Endothelial cell of umbilical vein (primary cell): ENCODE measurements at regions not wholly inside any gene's neighbourhood (a gene's known extent, or its start where the extent isn't known, plus 50 kb on each side); places are given as distances from the start of the nearest gene placed in this dataset.
A peak's percentile ranks its signal among the peaks of the same experiment; 100 is the strongest.

Source experiments
- BruUV-seq: library from RNA; stranded (reverse); fragments of 400-500 nt; replicated peaks from 2 replicates; lab custom pipeline; 2021; lab: Mats Ljungman, UMichigan
- CTCF ChIA-PET: fragments of 300-600, 350-600 bp; sonication (Branson Sonifier 250); formaldehyde crosslinking; loops from one replicate; lab custom pipeline; 2021; ENCODE audit warnings: antibody characterized with exemption, inconsistent platforms; lab: Charles Lee
- POLR2A ChIA-PET: fragments of 300-600, 350-600 bp; sonication (Branson Sonifier 250); formaldehyde crosslinking; loops from one replicate; lab custom pipeline; 2021; ENCODE audit warnings: antibody characterized with exemption, inconsistent platforms; lab: Charles Lee
- DNase-seq: peaks from one replicate; pipeline ENCODE4 v3.0.0-alpha.2; 2011; ENCODE audit warnings: low read depth, low spot score
- FAIRE-seq: peaks from 2 replicates; lab custom pipeline; 2011; peaks lifted over from hg19 to GRCh38; lab: Jason Lieb, UNC
- H2AFZ ChIP-seq: 2 replicates; pipeline ENCODE4 v1.6.0; 2012; ENCODE audit warnings: low read depth, low read length, control low read depth, inconsistent platforms
- H3K27ac ChIP-seq: 2 replicates; pipeline ENCODE4 v1.5.1; 2011; ENCODE audit warnings: low read depth, mild to moderate bottlenecking, control low read depth, low read length, moderate library complexity; ENCODE audit not compliant: insufficient read depth
- H3K27me3 ChIP-seq, 2 experiments: 2 replicates each; pipeline versions ENCODE4 v1.6.0 to v1.6.1; 2011; ENCODE audit warnings: low read length in 2 of 2, mixed read lengths in 1 of 2; ENCODE audit not compliant: control insufficient read depth in 2 of 2, insufficient read depth in 2 of 2
- H3K36me3 ChIP-seq, 2 experiments: 2 replicates in 1 of 2; 3 replicates in 1 of 2; pipeline ENCODE4 v1.5.1; 2011; ENCODE audit warnings: low read length in 2 of 2, mild to moderate bottlenecking in 1 of 2, moderate library complexity in 1 of 2; ENCODE audit not compliant: control insufficient read depth in 2 of 2, insufficient read depth in 2 of 2; ENCODE audit errors: extremely low read depth in 1 of 2
- H3K4me1 ChIP-seq: 3 replicates; pipeline ENCODE4 v1.5.1; 2011; ENCODE audit warnings: mild to moderate bottlenecking, low read length; ENCODE audit not compliant: control insufficient read depth, insufficient read depth; ENCODE audit errors: extremely low read depth
- H3K4me2 ChIP-seq: 2 replicates; pipeline ENCODE4 v1.6.1; 2011; ENCODE audit warnings: low read length, control low read depth, mixed read lengths; ENCODE audit not compliant: insufficient read depth
- H3K4me3 ChIP-seq, 3 experiments: fragments of 200-600 bp in 1 of 3; sonication (generic), shearing (Covaris generic) in 1 of 3; replicated peaks in 1 of 3; 2 replicates each; pipeline ENCODE4 v1.5.1; 2011 to 2016; ENCODE audit warnings: control low read depth in 3 of 3, low read length in 3 of 3, mild to moderate bottlenecking in 2 of 3, inconsistent platforms in 1 of 3, low read depth in 1 of 3, moderate library complexity in 1 of 3; ENCODE audit not compliant: insufficient read depth in 1 of 3
- H3K79me2 ChIP-seq: 2 replicates; pipeline ENCODE4 v1.6.0; 2012; ENCODE audit warnings: low read length, inconsistent platforms; ENCODE audit not compliant: control insufficient read depth, insufficient read depth
- H3K9ac ChIP-seq: replicated peaks from 2 replicates; pipeline ENCODE3; 2011; ENCODE audit warnings: low read length, control low read depth; ENCODE audit not compliant: insufficient read depth; ENCODE audit errors: extremely low read depth
- H3K9me1 ChIP-seq: replicated peaks from 3 replicates; pipeline ENCODE4 v1.6.0; 2011; ENCODE audit warnings: mild to moderate bottlenecking, low read length; ENCODE audit not compliant: control insufficient read depth, insufficient read depth; ENCODE audit errors: extremely low read depth
- H3K9me3 ChIP-seq: replicated peaks from 2 replicates; pipeline ENCODE4 v1.5.1; 2012; ENCODE audit warnings: low read length, inconsistent platforms; ENCODE audit not compliant: control insufficient read depth, insufficient read depth
- H4K20me1 ChIP-seq: replicated peaks from 2 replicates; pipeline ENCODE3; 2011; ENCODE audit warnings: mild to moderate bottlenecking, low read length; ENCODE audit not compliant: control insufficient read depth, insufficient read depth; ENCODE audit errors: extremely low read depth
- CTCF ChIP-seq, 2 donors: IDR thresholded peaks; 1 replicate in 1 of 2; 2 replicates in 1 of 2; pipeline ENCODE4 v1.5.1; 2011; ENCODE audit warnings: low read length in 2 of 2, mild to moderate bottlenecking in 2 of 2, moderate library complexity in 2 of 2, control low read depth in 1 of 2, inconsistent platforms in 1 of 2, low read depth in 1 of 2; ENCODE audit not compliant: insufficient read depth in 1 of 2; ENCODE audit errors: extremely low read depth in 1 of 2
- FOS ChIP-seq: IDR thresholded peaks from 2 replicates; pipeline ENCODE4 v1.6.1; 2011; ENCODE audit warnings: mild to moderate bottlenecking, low read length, moderate library complexity, borderline replicate concordance; ENCODE audit not compliant: insufficient read depth
- JUN ChIP-seq: IDR thresholded peaks from 2 replicates; pipeline ENCODE4 v1.6.1; 2011; ENCODE audit warnings: borderline replicate concordance, low read depth; ENCODE audit not compliant: insufficient read length, insufficient read depth
- POLR2A ChIP-seq: IDR thresholded peaks from 2 replicates; pipeline ENCODE4 v1.6.1; 2012; ENCODE audit warnings: low read depth, mild to moderate bottlenecking, control low read depth, low read length
- dilution Hi-C: fragments of 300-500 bp; cut with MboI; formaldehyde crosslinking; loops from one replicate; pipeline ENCODE4 v1.15.0; 2019; ENCODE audit warnings: low sequenced_read_pairs; ENCODE audit not compliant: extremely low pct_ligation_motif_present
- intact Hi-C: fragments of 100-400 bp; cut with micrococcal nuclease; formaldehyde crosslinking; loops from one replicate; pipeline ENCODE4 v1.10.0; 2022

- dilution Hi-C loops = no loop called here
- no peak overlapping the region for H3K4me3 ChIP-seq
- H3K4me2 ChIP-seq = no peak overlapping the region
- H3K79me2 ChIP-seq = no peaks in the 10 kb centered on the region
- no peaks in the 10 kb centered on the region for H3K36me3 ChIP-seq
- TF ChIP-seq POLR2A = no peak
- no peak for TF ChIP-seq CTCF (IDR thresholded peaks at IDR 0.05; ENCODE audit: extremely low read depth in 1 of 2, insufficient read depth in 1 of 2, low read depth in 1 of 2, low read length in 2 of 2)
- DNase-seq (no peak), FAIRE-seq (no peak)
- POLR2A ChIA-PET = no interaction called here
- no peaks in the 10 kb centered on the region for H3K4me1 ChIP-seq
- no peak overlapping the region for H3K27ac ChIP-seq
- H4K20me1 ChIP-seq = no peaks in the 10 kb centered on the region
- no peak overlapping the region for H3K9ac ChIP-seq
- CTCF ChIA-PET = no interaction called here
- intact Hi-C loops = no loop called here
- H3K27me3 ChIP-seq = no peaks in the 10 kb centered on the region
- BruUV-seq = no TSS peak
- H2AFZ ChIP-seq = no peak overlapping the region
- H3K9me3 ChIP-seq = no peaks in the 10 kb centered on the region
- no peaks in the 10 kb centered on the region for H3K9me1 ChIP-seq
Measured at GRCh38 chr9:102072059-102072764, 333.8 kb upstream of the GRIN3A start.

GRCh38 chr9:102069969-102070368 lies 331.5 kb upstream of the GRIN3A start:
- dilution Hi-C loops (no loop called here), intact Hi-C loops (no loop called here)
- no peak overlapping the region for H2AFZ ChIP-seq
- H3K36me3 ChIP-seq = no peaks in the 10 kb centered on the region
- no peak overlapping the region for H3K9ac ChIP-seq
- no peak overlapping the region for H3K27ac ChIP-seq
- DNase-seq (no peak), FAIRE-seq (no peak)
- peaks cover 2% of the 10 kb centered on the region for H3K9me3 ChIP-seq
- no peaks in the 10 kb centered on the region for H3K9me1 ChIP-seq
- no peak overlapping the region for H3K4me3 ChIP-seq
- H3K79me2 ChIP-seq = no peaks in the 10 kb centered on the region
- POLR2A ChIA-PET = no interaction called here
- no peaks in the 10 kb centered on the region for H4K20me1 ChIP-seq
- no TSS peak for BruUV-seq
- H3K4me1 ChIP-seq = no peaks in the 10 kb centered on the region
- CTCF ChIA-PET = no interaction called here
- TF ChIP-seq JUN (peak; percentile 4), FOS (no peak)
- no peak overlapping the region for H3K4me2 ChIP-seq
- no peaks in the 10 kb centered on the region for H3K27me3 ChIP-seq
